IMR-90 (cell line): ENCODE measurements at regions not wholly inside any gene's neighbourhood (a gene's known extent, or its start where the extent isn't known, plus 50 kb on each side); places are given as distances from the start of the nearest gene placed in this dataset.
A peak's percentile ranks its signal among the peaks of the same experiment; 100 is the strongest.

Source experiments
- ATAC-seq: fragments of 200-7000 bp; cut with Tn5 transposase; 2 replicates; pipeline ENCODE4 v1.9.1; 2020; ENCODE audit warnings: low read depth, mild to moderate bottlenecking, moderate library complexity
- BruUV-seq: library from RNA; stranded (reverse); fragments of 400-500 nt; replicated peaks from 2 replicates; lab custom pipeline; 2021; lab: Mats Ljungman, UMichigan
- CTCF ChIA-PET: fragments of 300-600 bp; formaldehyde crosslinking; extraction: SDS; loops from one replicate; lab custom pipeline; 2021; ENCODE audit warnings: antibody characterized with exemption; lab: Yijun Ruan, JAX
- POLR2A ChIA-PET: fragments of 300-600 bp; sonication (Branson Sonifier 250); formaldehyde crosslinking; loops from one replicate; lab custom pipeline; 2022; ENCODE audit warnings: antibody characterized with exemption; ENCODE audit not compliant: unreplicated experiment; lab: Charles Lee
- DNase-seq: peaks from one replicate; pipeline ENCODE4 v3.0.0; 2013
- H2AFZ ChIP-seq: replicated peaks from 2 replicates; pipeline ENCODE3; 2013; ENCODE audit warnings: low read length, mild to moderate bottlenecking; ENCODE audit not compliant: poor library complexity
- H2AK5ac ChIP-seq: 2 replicates; pipeline ENCODE4 v1.6.1; 2013; ENCODE audit warnings: low read depth, low read length, inconsistent platforms
- H2AK9ac ChIP-seq: replicated peaks from 2 replicates; pipeline ENCODE3; 2013; ENCODE audit warnings: mild to moderate bottlenecking, low read depth, low read length, moderate library complexity; ENCODE audit not compliant: poor library complexity
- H2BK120ac ChIP-seq: 2 replicates; pipeline ENCODE4 v1.6.1; 2013; ENCODE audit warnings: low read depth, low read length, inconsistent platforms
- H2BK15ac ChIP-seq: 3 replicates; pipeline ENCODE4 v1.6.1; 2013; ENCODE audit warnings: low read depth, low read length, inconsistent platforms
- H2BK20ac ChIP-seq: 2 replicates; pipeline ENCODE4 v1.6.1; 2013; ENCODE audit warnings: low read depth, mild to moderate bottlenecking, inconsistent platforms, low read length, moderate library complexity
- H2BK5ac ChIP-seq: 2 replicates; pipeline ENCODE4 v1.6.1; 2013; ENCODE audit warnings: mild to moderate bottlenecking, low read depth, low read length, inconsistent platforms; ENCODE audit not compliant: poor library complexity, severe bottlenecking
- H3K14ac ChIP-seq: replicated peaks from 2 replicates; pipeline ENCODE4 v1.6.1; 2013; ENCODE audit warnings: low read depth, low read length, inconsistent platforms
- H3K18ac ChIP-seq: 2 replicates; pipeline ENCODE4 v1.6.1; 2013; ENCODE audit warnings: low read depth, low read length, control low read depth
- H3K23ac ChIP-seq: 2 replicates; pipeline ENCODE4 v1.6.1; 2013; ENCODE audit warnings: low read depth, low read length, inconsistent platforms
- H3K27ac ChIP-seq: 2 replicates; pipeline ENCODE4 v1.5.1; 2013; ENCODE audit warnings: mild to moderate bottlenecking, control low read depth, low read length; ENCODE audit not compliant: insufficient read depth
- H3K27me3 ChIP-seq: 2 replicates; pipeline ENCODE4 v1.6.1; 2013; ENCODE audit warnings: low read length; ENCODE audit not compliant: control insufficient read depth, insufficient read depth
- H3K36me3 ChIP-seq: 2 replicates; pipeline ENCODE4 v1.6.1; 2013; ENCODE audit warnings: low read length, mixed read lengths; ENCODE audit not compliant: control insufficient read depth, insufficient read depth
- H3K4ac ChIP-seq: 2 replicates; pipeline ENCODE4 v1.6.1; 2013; ENCODE audit warnings: low read depth, low read length, inconsistent platforms
- H3K4me1 ChIP-seq: 2 replicates; pipeline ENCODE4 v1.6.1; 2013; ENCODE audit warnings: low read length, mixed read lengths; ENCODE audit not compliant: control insufficient read depth, insufficient read depth
- H3K4me2 ChIP-seq: 2 replicates; pipeline ENCODE4 v1.6.1; 2013; ENCODE audit warnings: low read depth, mild to moderate bottlenecking, control low read depth, low read length, moderate library complexity
- H3K4me3 ChIP-seq: 2 replicates; pipeline ENCODE4 v1.5.1; 2013; ENCODE audit warnings: low read depth, mild to moderate bottlenecking, control low read depth, low read length, moderate library complexity; ENCODE audit not compliant: insufficient read depth
- H3K56ac ChIP-seq: 2 replicates; pipeline ENCODE4 v1.6.1; 2013; ENCODE audit warnings: low read length, inconsistent platforms; ENCODE audit not compliant: insufficient read depth; ENCODE audit errors: extremely low read depth
- H3K79me1 ChIP-seq, 2 experiments: 2 replicates each; pipeline ENCODE4 v1.6.1; 2013; ENCODE audit warnings: low read length in 2 of 2, inconsistent platforms in 1 of 2, low read depth in 1 of 2
- H3K9ac ChIP-seq: 2 replicates; pipeline ENCODE4 v1.6.1; 2013; ENCODE audit warnings: low read depth, low read length, control low read depth
- H3K9me1 ChIP-seq: 2 replicates; pipeline ENCODE4 v1.6.1; 2013; ENCODE audit warnings: low read length, inconsistent platforms; ENCODE audit not compliant: insufficient read depth
- H3K9me3 ChIP-seq: 2 replicates; pipeline ENCODE4 v1.6.1; 2013; ENCODE audit warnings: low read length; ENCODE audit not compliant: control insufficient read depth, insufficient read depth
- H4K20me1 ChIP-seq: 2 replicates; pipeline ENCODE4 v1.6.1; 2013; ENCODE audit warnings: low read length, inconsistent platforms; ENCODE audit not compliant: insufficient read depth
- H4K5ac ChIP-seq: 2 replicates; pipeline ENCODE4 v1.6.1; 2013; ENCODE audit warnings: mild to moderate bottlenecking, low read depth, low read length, control low read depth
- H4K8ac ChIP-seq, 2 experiments: 2 replicates each; pipeline ENCODE4 v1.6.1; 2013; ENCODE audit warnings: low read depth in 2 of 2, low read length in 2 of 2, control low read depth in 1 of 2, inconsistent platforms in 1 of 2
- H4K91ac ChIP-seq: 2 replicates; pipeline ENCODE4 v1.6.1; 2013; ENCODE audit warnings: low read depth, low read length, inconsistent platforms; ENCODE audit not compliant: insufficient read depth
- BHLHE40 ChIP-seq: fragments of 150-350 bp; IDR thresholded peaks from 2 replicates; pipeline ENCODE4 v1.6.1; 2016; ENCODE audit warnings: mild to moderate bottlenecking, low read depth, low read length
- MAZ ChIP-seq: IDR thresholded peaks from 2 replicates; pipeline ENCODE4 v1.6.1; 2012; ENCODE audit warnings: low read depth, mild to moderate bottlenecking, low read length, improper control_type of control experiment, moderate library complexity, borderline replicate concordance
- SMC3 ChIP-seq: fragments of 150-350 bp; IDR thresholded peaks from 2 replicates; pipeline ENCODE4 v1.6.1; 2016; ENCODE audit warnings: low read depth, mild to moderate bottlenecking, antibody characterized with exemption, low read length, moderate library complexity
- USF2 ChIP-seq: fragments of 150-350 bp; IDR thresholded peaks from 2 replicates; pipeline ENCODE4 v1.6.1; 2017; ENCODE audit warnings: mild to moderate bottlenecking, antibody characterized with exemption, low read length, low read depth
- WGBS, 2 experiments: methylation state at CpG; one replicate each; pipeline versions ENCODE4 v1.1.5 to v1.1.7; 2013; ENCODE audit warnings: missing lambda C conversion rate in 2 of 2; ENCODE audit not compliant: insufficient read length in 1 of 2; ENCODE audit errors: extremely low coverage in 2 of 2; 5-methylcytosine and 5-hydroxymethylcytosine counted together
- dilution Hi-C: fragments of 300-500 bp; cut with HindIII; formaldehyde crosslinking; loops from one replicate; pipeline ENCODE4 v1.14.3; 2018; ENCODE audit warnings: low sequenced_read_pairs; ENCODE audit not compliant: unreplicated experiment
- in situ Hi-C: fragments of 300-500 bp; cut with MboI; formaldehyde crosslinking; loops from 3 replicates; pipeline ENCODE4 v1.14.3; 2019; ENCODE audit warnings: low sequenced_read_pairs, inconsistent platforms, mixed read lengths
- intact Hi-C: fragments of 100-400 bp; cut with micrococcal nuclease; formaldehyde crosslinking; loops from 2 replicates; pipeline ENCODE4 v1.10.0; 2022
- TF ChIP-seq, protein P1 (sequence below): conservative IDR thresholded peaks from 2 replicates; pipeline ENCODE4 v1.5.1; 2012; ENCODE audit warnings: mild to moderate bottlenecking, low read depth, low read length, improper control_type of control experiment

GRCh38 chr7:79964463-79964862, 170.2 kb upstream of the GNAI1 start:
- Histone ChIP-seq H3K4me3 (no peak overlapping the region), H2AK5ac (no peak overlapping the region), H3K56ac (no peak overlapping the region), H3K27ac (no peak overlapping the region), H3K4me1 (peaks cover 4% of the 10 kb centered on the region), H2BK5ac (peak overlapping the region; percentile 72), H2BK15ac (no peak overlapping the region), H3K14ac (no peak overlapping the region), H3K36me3 (no peaks in the 10 kb centered on the region), H3K9ac (no peak overlapping the region), H3K9me3 (no peaks in the 10 kb centered on the region), H2AFZ (no peak overlapping the region), H4K8ac (no peak overlapping the region), H3K23ac (no peak overlapping the region), H3K79me1 (0 out of 4 replicates have a peak, but pooled peaks cover 0 to 3% of the 10 kb centered on the region in 2 experiments), H4K5ac (no peak overlapping the region), H4K20me1 (no peaks in the 10 kb centered on the region), H2BK120ac (no peak overlapping the region; the same call in 1 of the 2 replicates), H4K91ac (no peak overlapping the region), H3K18ac (no peak overlapping the region), H3K27me3 (no peaks in the 10 kb centered on the region), H3K4me2 (no peak overlapping the region), H2BK20ac (no peak overlapping the region), H3K9me1 (no peaks in the 10 kb centered on the region), H2AK9ac (no peak overlapping the region), H3K4ac (no peak overlapping the region)
- CTCF ChIA-PET = interaction anchor here (0.5 kb wide), 1 partner anchor 342 kb away, joined by 3 read pairs; no protein-coding TSS in a partner anchor
- in situ Hi-C loops (no loop called here), intact Hi-C loops (no loop called here), dilution Hi-C loops (no loop called here)
- no CpG with 5 or more reads among the region's 1 CpG for WGBS, 2 experiments
- TF ChIP-seq, protein P1, sequence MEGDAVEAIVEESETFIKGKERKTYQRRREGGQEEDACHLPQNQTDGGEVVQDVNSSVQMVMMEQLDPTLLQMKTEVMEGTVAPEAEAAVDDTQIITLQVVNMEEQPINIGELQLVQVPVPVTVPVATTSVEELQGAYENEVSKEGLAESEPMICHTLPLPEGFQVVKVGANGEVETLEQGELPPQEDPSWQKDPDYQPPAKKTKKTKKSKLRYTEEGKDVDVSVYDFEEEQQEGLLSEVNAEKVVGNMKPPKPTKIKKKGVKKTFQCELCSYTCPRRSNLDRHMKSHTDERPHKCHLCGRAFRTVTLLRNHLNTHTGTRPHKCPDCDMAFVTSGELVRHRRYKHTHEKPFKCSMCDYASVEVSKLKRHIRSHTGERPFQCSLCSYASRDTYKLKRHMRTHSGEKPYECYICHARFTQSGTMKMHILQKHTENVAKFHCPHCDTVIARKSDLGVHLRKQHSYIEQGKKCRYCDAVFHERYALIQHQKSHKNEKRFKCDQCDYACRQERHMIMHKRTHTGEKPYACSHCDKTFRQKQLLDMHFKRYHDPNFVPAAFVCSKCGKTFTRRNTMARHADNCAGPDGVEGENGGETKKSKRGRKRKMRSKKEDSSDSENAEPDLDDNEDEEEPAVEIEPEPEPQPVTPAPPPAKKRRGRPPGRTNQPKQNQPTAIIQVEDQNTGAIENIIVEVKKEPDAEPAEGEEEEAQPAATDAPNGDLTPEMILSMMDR = no peak
- TF ChIP-seq MAZ (no peak), BHLHE40 (no peak), SMC3 (no peak), USF2 (no peak)
- BruUV-seq = no TSS peak
- POLR2A ChIA-PET = no interaction called here
- peak; percentile 87 for ATAC-seq
- peak; percentile 37 for DNase-seq
